Ishikawa (cell line): ENCODE measurements at regions not wholly inside any gene's neighbourhood (a gene's known extent, or its start where the extent isn't known, plus 50 kb on each side); places are given as distances from the start of the nearest gene placed in this dataset.

ENCODE experiments used
- CEBPB ChIP-seq: IDR thresholded peaks from 2 replicates; pipeline ENCODE4 v1.6.1; 2012
- CREB1 ChIP-seq: IDR thresholded peaks from 2 replicates; pipeline ENCODE4 v1.6.1; 2012; ENCODE audit warnings: low read depth
- EGR1 ChIP-seq: IDR thresholded peaks from 2 replicates; pipeline ENCODE4 v1.6.1; 2012
- EP300 ChIP-seq: IDR thresholded peaks from 2 replicates; pipeline ENCODE4 v1.6.1; 2012; ENCODE audit warnings: borderline replicate concordance
- FOXM1 ChIP-seq: IDR thresholded peaks from 2 replicates; pipeline ENCODE4 v1.6.1; 2012; ENCODE audit warnings: low read depth, borderline replicate concordance
- NFIC ChIP-seq: IDR thresholded peaks from 2 replicates; pipeline ENCODE4 v1.6.1; 2012
- RAD21 ChIP-seq: IDR thresholded peaks from 2 replicates; pipeline ENCODE4 v1.6.1; 2012; ENCODE audit warnings: low read depth
- TAF1 ChIP-seq: IDR thresholded peaks from 2 replicates; pipeline ENCODE4 v1.6.1; 2012; ENCODE audit warnings: low read depth, mild to moderate bottlenecking
- TCF12 ChIP-seq: IDR thresholded peaks from 2 replicates; pipeline ENCODE4 v1.6.1; 2012; ENCODE audit warnings: low read depth
- TEAD4 ChIP-seq: IDR thresholded peaks from 2 replicates; pipeline ENCODE4 v1.6.1; 2012
- YY1 ChIP-seq: IDR thresholded peaks from 2 replicates; pipeline ENCODE4 v1.6.1; 2012; ENCODE audit warnings: low read depth
- ZBTB7A ChIP-seq: IDR thresholded peaks from 2 replicates; pipeline ENCODE4 v1.6.1; 2012; ENCODE audit warnings: low read depth
- TF ChIP-seq, protein P1 (sequence below): IDR thresholded peaks from 2 replicates; pipeline ENCODE4 v1.6.1; 2012
- TF ChIP-seq, protein P2 (sequence below): IDR thresholded peaks from 2 replicates; pipeline ENCODE4 v1.6.1; 2012; ENCODE audit warnings: low read depth, mild to moderate bottlenecking
- TF ChIP-seq, protein P3 (sequence below): IDR thresholded peaks from 2 replicates; pipeline ENCODE4 v1.6.1; 2012

DNA sequence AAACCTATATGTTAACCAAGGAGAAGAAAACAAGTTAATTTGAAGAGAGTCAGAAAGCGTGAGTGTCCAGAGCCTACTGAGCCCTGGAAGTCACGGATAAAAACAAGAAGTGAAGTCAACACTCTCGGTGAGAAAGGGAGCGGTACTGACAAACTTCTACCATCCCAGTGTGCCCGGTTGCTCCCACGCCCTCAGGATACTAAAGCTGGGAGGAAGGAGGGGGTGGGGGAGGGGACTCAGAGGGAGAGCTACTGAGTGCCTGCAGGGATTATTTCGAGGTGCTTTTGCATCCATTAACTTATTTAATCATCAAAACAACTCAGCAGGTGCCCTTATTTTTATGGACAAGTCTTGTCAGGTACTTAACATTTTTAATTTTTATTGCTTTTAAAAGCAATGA lies 166.2 kb downstream of the ZIC5 start:
- TF ChIP-seq NFIC (no peak), CEBPB (no peak), EP300 (no peak), YY1 (no peak), RAD21 (no peak), ZBTB7A (no peak), EGR1 (no peak)
- TF ChIP-seq, protein P1, sequence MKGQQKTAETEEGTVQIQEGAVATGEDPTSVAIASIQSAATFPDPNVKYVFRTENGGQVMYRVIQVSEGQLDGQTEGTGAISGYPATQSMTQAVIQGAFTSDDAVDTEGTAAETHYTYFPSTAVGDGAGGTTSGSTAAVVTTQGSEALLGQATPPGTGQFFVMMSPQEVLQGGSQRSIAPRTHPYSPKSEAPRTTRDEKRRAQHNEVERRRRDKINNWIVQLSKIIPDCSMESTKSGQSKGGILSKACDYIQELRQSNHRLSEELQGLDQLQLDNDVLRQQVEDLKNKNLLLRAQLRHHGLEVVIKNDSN = no peak
- TF ChIP-seq, protein P2, sequence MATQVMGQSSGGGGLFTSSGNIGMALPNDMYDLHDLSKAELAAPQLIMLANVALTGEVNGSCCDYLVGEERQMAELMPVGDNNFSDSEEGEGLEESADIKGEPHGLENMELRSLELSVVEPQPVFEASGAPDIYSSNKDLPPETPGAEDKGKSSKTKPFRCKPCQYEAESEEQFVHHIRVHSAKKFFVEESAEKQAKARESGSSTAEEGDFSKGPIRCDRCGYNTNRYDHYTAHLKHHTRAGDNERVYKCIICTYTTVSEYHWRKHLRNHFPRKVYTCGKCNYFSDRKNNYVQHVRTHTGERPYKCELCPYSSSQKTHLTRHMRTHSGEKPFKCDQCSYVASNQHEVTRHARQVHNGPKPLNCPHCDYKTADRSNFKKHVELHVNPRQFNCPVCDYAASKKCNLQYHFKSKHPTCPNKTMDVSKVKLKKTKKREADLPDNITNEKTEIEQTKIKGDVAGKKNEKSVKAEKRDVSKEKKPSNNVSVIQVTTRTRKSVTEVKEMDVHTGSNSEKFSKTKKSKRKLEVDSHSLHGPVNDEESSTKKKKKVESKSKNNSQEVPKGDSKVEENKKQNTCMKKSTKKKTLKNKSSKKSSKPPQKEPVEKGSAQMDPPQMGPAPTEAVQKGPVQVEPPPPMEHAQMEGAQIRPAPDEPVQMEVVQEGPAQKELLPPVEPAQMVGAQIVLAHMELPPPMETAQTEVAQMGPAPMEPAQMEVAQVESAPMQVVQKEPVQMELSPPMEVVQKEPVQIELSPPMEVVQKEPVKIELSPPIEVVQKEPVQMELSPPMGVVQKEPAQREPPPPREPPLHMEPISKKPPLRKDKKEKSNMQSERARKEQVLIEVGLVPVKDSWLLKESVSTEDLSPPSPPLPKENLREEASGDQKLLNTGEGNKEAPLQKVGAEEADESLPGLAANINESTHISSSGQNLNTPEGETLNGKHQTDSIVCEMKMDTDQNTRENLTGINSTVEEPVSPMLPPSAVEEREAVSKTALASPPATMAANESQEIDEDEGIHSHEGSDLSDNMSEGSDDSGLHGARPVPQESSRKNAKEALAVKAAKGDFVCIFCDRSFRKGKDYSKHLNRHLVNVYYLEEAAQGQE = no peak
- TF ChIP-seq, protein P3, sequence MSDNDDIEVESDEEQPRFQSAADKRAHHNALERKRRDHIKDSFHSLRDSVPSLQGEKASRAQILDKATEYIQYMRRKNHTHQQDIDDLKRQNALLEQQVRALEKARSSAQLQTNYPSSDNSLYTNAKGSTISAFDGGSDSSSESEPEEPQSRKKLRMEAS = no peak

DNA sequence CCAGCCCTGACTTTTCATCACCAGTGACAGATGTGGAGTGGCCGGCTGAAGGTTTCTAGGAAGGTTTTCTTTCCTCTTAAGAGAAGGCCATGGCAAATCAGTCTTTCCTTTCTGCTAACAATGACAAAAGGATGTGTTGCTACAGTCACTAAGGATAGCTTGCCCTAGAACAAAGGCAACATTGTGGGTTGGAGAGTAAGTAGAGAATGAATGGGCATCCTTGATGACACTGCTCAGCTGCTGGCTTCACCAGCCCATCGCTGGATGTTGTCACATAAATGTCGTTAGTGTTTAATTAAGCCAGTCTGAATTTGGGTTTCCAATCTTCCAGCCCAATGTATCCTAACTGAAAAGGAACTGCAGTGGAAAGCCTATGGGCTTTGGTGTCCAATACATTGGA lies 168.4 kb downstream of the ZIC5 start:
- TF ChIP-seq ZBTB7A = no peak
- TF ChIP-seq TCF12 = no peak
- no peak for TF ChIP-seq TAF1
- no peak for TF ChIP-seq CREB1
- no peak for TF ChIP-seq TEAD4
- TF ChIP-seq, protein P1 = no peak
- no peak for TF ChIP-seq FOXM1
- TF ChIP-seq NFIC = no peak
- no peak for TF ChIP-seq RAD21
- TF ChIP-seq, protein P2 = no peak
- TF ChIP-seq EGR1 = no peak
- no peak for TF ChIP-seq CEBPB
- TF ChIP-seq, protein P3 = no peak
- no peak for TF ChIP-seq EP300
- TF ChIP-seq YY1 = no peak

DNA sequence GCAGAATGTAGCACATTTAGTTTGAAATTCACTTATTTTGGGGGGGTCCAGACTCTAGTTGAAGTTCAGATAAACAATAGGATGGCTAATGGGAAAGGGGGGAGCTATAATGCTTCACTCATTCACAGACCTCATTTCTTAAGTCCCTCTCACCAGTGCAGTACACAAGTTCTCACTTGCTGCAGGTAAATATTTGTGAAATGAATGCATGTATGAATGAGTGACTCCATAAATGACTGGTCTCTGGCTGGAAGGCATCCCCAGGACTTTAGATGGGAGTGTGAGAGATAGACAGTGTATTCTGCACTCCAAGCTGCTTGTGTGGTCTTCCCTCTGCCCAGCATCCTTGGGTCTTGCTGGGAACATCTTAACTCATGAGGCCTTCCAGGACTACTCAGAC lies 169.2 kb downstream of the ZIC5 start:
- no peak for TF ChIP-seq CREB1

DNA sequence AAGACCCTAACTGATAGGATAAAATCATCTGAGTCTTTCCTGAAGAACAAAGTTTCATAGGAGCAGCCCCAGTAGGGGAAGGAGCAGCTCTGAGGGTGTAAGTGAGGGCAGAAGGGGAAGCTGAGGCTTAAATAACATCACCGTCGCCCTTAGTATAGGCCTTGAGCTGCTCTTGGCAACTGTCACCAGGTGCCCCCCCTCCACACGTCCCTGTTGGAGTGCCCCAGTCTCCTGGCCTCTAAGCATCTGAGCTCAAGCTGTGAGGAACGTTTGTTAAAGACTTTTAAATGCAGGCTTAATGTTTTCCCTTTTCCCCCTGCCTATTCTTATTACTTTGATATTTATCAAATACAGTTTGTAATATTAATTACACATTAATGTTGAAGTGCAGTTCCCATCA lies 170.6 kb downstream of the ZIC5 start:
- TF ChIP-seq NFIC = no peak
- TF ChIP-seq ZBTB7A = no peak
- TF ChIP-seq TCF12 = no peak
- TF ChIP-seq EGR1 = no peak
- no peak for TF ChIP-seq TAF1
- TF ChIP-seq CEBPB = no peak
- TF ChIP-seq TEAD4 = no peak
- TF ChIP-seq, protein P1 = no peak
- TF ChIP-seq, protein P2 = no peak
- no peak for TF ChIP-seq CREB1
- TF ChIP-seq YY1 = no peak
- TF ChIP-seq, protein P3 = no peak
- TF ChIP-seq EP300 = no peak
- TF ChIP-seq RAD21 = no peak
- no peak for TF ChIP-seq FOXM1

DNA sequence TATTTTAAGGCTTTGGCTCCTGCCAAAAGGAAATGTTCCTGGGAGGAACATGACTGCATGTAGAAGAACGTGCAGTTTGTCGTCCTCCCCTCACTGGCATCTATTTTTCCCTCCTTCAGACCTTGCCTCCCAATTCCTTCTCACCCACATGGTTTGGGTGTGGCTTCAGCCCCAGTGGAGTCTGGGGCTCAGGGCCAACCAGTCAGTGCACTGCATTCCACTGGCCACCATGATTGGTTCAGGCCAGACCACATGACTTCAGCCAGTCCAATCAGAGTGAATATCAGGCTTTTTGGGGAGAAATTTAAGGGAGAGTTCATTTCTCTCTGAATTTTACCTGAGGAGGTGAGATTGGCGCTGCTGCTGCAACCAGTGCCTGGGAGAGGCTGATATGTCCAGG lies 171.6 kb downstream of the ZIC5 start:
- TF ChIP-seq NFIC (no peak), FOXM1 (no peak), TEAD4 (no peak), ZBTB7A (no peak), CEBPB (no peak), EGR1 (no peak), CREB1 (no peak), YY1 (no peak)
- TF ChIP-seq, protein P3 = no peak
